GM19395 (cell line): ENCODE measurements at regions not wholly inside any gene's neighbourhood (a gene's known extent, or its start where the extent isn't known, plus 50 kb on each side); places are given as distances from the start of the nearest gene placed in this dataset.
"Not testable (repeated sequence)": the region's sequence is repeated elsewhere in the genome, so short reads cannot be mapped to it uniquely, and the experiment has no call there.

Experiments used
- ATAC-seq: cut with Tn5 transposase; IDR thresholded peaks from one replicate; pipeline ENCODE4 v1.9.1; 2021; ENCODE audit warnings: mild to moderate bottlenecking, moderate library complexity; ENCODE audit not compliant: unreplicated experiment

DNA sequence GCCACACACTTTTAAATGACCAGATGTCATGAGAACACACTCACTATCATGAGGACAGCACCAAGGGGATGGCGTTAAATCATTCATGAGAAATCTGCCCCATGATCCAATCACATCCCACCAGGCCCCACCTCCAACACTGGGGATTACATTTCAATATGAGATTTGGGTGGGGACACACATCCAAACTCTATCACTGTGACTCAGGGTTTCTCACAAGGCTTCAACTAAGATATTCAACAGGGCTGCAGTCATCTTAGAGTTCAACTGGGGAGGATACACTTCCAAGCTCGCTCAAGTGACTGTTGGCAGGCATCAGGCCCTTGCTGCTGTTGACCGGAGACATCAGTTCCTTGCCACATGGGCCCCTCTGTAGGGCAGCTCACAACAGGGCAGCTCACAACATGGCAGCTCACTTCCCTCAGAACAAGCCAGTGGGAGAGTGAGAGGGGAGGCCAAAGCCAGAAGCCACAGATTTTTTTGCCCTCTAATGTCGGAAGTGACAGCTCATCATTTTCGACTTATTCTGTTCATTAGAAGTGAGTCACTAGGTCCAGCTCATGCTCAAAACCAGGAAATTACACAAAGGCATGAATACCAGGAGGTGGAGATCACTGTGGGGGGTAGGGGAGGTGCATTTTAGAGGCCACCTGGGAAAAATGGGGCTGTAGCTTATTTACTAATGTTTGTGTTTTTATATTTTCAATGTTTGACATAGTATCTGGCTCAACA is 50.8 kb upstream of the PTHLH start:
- ATAC-seq: no peak

- no peak for ATAC-seq
Observed at GRCh38 chr12:28024231-28024995, 51.9 kb upstream of the PTHLH start.

DNA sequence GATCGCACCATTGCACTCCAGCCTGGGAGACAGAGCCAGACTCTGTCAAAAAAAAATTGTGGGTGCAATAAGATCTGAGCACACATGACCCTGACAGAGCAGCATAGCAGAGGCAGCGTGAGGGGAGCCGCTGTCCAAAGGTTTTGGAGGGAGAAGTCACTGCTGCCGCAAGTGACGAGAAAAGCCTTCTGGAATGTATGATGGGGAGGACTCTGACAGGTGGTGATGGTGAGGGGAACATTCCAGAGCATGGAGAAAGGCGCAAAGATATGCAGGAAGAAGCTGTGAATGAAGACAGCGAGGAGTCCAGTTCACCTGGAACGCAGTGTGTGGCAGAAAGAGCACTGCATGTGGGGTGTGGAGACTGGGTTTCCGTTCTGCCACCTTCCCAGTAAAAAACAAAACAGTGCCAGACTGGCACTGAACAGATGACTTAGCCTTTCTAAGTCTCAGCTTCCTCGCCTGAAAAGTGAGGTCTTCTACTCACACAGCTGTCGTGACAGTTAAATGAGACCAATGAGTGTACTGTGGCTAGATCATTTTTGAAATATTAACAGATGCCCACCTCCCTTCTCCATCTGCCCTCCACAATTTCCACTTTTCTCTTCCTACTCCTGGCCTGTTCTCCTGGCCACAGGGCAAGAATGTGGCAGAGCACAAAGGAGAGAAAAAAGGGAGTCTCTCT is 53.4 kb upstream of the PTHLH start:
- ATAC-seq: no peak

GRCh38 chr12:28026701-28027100 is 54.2 kb upstream of the PTHLH start:
- ATAC-seq: no peak

DNA sequence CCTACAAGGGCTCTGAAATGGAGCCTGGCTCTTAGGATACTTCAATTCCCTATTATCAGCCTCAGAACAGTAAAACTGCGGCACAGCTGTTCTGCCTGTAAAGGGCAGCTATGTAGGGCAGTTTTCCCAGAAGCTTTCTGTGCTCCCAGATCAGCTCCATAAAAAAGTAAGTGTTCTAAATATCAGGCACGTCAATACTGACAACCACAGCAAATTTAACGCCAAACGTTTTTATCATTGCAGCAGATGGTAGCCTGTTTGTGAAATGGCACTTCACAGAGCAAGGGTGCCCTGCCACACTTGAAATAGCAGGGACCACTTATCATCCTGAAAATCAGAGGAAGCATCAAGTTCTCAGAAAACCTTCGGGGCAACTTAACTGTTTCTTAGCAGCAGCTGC is 54.8 kb upstream of the PTHLH start:
- ATAC-seq: no peak

- ATAC-seq: no peak
Observed at GRCh38 chr12:28027947-28028724, 55.6 kb upstream of the PTHLH start.

DNA sequence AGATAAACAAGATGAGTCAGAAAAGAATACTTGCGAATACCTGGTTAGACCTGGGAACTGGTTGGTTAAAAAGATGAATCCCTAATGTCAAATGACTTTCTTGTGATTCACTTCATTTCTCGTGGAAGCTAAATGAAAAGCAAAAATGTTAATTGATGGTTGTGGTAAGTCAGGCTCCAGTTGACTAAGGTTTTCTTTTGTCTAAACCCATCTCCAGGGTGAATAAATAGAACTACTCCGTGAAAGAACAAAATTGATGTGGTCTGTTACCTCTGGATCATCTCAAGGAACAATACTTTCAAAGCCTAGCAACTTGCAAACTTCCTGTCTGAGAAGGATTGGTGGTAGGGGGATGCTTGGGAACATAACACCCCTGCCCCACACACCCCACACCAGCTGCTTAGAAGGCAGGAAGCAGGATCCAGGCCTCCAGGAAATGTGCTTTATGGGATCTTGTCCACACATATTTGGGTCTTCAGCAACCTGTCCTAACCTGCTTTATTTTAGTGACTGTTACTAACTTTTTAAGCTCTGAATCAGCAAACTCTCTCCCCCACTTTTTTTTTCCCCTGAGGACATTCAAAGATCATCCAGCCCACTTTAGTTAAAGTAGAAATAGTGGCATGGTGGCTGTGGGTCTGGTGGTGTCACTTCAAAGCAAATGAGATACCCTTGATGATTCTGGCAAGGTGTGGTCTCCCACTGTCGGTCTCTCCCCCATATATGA is 60.4 kb upstream of the PTHLH start:
- no peak for ATAC-seq

GRCh38 chr12:28033538-28033915 is 61.0 kb upstream of the PTHLH start:
- ATAC-seq: no peak

DNA sequence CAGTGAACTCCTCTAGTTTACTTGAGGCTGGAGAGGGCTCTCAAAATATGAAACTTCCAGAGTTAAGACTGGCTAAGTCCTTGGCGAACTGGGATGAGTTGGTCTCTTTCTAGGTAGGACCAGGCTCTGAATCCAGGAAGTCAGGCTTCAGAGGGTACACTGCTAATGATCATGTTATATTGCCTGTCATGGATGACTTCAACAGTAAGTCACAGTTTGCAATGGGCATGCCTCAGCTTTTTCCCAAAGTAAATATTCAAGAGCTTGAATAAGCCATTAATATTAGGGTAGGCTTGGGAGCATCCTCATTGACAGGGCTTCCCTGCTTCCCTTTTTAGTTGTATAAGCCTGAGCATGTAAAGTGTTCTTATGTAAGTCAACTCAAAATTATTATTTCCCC is 61.7 kb upstream of the PTHLH start:
- ATAC-seq: no peak

DNA sequence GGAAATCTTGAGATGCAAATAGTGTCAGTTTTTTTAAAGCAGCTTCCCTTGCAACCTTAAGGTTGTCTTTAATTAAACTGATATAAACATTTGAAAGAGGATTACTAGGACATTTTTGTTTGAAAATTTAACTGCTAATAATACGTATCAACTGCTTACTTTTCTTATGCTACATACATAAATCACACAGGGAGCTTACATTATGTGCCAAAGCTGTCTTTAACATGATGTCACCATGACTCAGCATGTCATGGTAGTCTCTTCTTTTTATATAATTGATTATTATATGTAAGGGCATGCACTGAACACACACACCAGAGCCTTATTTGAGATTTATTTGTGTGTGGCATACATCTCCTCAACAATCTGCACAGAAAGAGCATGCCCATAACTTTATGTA is 63.0 kb upstream of the PTHLH start:
- ATAC-seq: no peak

GRCh38 chr12:28036940-28037339 is 64.4 kb upstream of the PTHLH start:
- ATAC-seq: no peak

GRCh38 chr12:28040246-28040645 is 67.7 kb upstream of the PTHLH start:
- ATAC-seq: no peak

DNA sequence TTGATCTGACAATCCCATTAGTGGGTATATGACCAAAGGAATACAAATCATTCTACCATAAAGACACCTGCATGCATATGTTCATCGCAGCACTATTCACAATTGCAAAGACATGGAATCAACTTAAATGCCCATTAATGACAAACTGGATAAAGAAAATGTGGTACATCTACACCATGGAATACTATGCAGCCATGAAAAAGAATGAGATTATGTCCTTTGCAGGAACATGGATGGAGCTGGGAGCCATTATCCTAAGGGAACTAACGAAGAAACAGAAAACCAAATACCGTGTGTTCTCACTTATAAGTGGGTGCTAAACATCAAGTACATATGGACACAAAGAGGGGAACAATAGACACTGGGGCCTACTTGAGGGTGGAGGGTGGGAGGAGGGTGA is 74.1 kb upstream of the PTHLH start:
- ATAC-seq: not testable (repeated sequence)

- no peak for ATAC-seq
Observed at GRCh38 chr12:28050606-28051005, 78.1 kb upstream of the PTHLH start.

DNA sequence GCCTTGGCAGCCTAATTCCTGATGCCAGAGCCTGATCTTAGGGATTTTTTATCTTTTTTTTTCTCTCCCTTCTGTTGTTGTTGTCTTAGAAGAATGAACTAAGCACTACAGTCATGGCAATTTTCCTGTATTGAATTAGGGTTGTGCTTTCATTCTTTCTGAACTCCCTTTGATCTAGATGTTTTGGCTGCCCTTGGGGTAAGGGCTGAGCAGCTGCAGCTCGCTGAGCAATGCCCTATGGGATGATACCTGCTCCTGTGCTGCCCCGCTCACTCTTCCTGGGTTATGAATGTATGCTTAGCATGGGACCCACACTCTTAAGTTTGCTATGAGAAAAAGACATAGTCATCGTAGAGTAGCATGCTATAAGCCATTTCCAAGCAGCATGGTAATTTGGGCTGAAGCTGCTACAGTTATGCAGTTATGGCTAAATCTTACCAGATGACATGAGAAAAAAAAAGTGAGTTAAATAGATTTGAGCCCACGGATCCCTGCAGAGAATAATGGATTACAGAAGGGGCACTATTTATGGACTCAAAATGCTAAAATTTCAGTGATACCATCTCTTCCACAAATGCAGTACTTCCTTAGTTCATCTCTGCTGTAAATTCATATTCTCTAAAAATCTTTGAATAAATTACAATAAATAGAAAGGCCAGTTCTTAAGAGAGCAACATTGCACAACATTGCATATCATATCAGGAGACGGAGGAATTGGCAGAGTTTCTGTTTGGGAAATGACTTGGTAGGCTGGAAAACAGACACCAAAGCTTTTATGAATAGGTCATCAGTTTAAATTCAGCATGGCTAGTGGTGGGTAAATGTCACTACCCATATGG is 79.2 kb upstream of the PTHLH start:
- no peak for ATAC-seq

GRCh38 chr12:28053564-28053963 is 81.0 kb upstream of the PTHLH start:
- ATAC-seq: no peak

DNA sequence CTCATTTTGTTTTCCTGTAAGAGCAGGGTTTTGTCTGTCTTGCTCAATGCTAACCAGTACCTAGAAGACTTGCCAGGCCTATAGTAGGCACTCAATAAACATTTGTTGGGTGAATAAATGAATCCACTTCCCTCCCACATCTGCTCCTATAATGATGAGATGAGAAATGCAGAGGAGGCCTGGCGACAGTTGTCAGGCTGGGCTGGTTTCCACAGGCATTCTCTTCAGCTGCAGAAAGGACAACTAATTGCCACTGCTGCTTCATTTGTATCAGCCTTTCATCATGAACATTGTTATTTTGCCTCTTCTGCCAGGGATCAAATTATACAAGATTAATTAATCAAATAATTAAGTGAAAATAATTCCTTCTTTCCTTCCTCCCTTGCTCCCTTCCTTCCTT is 82.0 kb upstream of the PTHLH start:
- ATAC-seq: no peak

DNA sequence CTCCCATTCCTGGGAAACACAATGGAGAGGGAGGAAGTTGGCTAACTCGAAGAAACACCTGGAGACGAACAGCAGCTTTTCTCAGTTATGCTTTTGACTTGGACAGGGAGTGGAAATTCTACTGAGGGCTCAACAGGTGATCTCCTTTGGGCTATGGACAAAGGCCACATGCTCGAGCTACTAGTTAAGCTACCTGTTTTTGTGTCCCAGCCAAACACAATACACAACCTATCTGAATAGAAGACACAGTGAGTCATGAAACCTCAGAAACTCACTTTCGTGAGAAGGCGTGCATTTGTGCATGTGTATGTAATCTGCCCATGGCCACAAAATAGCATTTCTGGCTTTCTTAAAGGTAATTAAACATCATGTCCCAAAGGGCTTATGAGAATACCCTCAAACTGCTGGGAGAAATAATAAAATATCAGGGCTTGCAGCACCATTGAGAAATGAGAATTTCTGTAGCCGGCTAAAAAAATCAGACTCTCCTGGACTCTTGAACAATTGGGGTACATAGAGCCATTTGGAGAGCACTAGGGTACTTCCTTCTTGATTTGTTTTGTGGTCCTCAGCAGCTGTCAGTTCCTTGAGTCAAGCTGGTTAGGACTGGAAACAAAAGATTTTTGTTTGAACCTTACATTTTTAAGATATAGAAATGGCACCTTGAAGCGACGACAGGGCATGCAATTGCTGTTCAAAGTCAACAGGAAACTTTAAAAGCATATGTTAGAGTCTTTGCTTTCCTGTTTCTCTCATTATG is 85.5 kb upstream of the PTHLH start:
- ATAC-seq: no peak

GRCh38 chr12:28059220-28059619 is 86.7 kb upstream of the PTHLH start:
- ATAC-seq: no peak
